Stimulated activated CD4-positive, alpha-beta T cell treated with anti-CD3 and anti-CD28 coated beads, TNF-alpha, amount 100 ng/mL, for 4 hours (primary cell): ENCODE measurements at regions not wholly inside any gene's neighbourhood (a gene's known extent, or its start where the extent isn't known, plus 50 kb on each side); places are given as distances from the start of the nearest gene placed in this dataset.

Source experiments
- DNase-seq, 3 experiments: peaks; one replicate each; pipeline ENCODE4 v3.0.0-alpha.2; 2020; ENCODE audit warnings: low read depth in 3 of 3

DNA sequence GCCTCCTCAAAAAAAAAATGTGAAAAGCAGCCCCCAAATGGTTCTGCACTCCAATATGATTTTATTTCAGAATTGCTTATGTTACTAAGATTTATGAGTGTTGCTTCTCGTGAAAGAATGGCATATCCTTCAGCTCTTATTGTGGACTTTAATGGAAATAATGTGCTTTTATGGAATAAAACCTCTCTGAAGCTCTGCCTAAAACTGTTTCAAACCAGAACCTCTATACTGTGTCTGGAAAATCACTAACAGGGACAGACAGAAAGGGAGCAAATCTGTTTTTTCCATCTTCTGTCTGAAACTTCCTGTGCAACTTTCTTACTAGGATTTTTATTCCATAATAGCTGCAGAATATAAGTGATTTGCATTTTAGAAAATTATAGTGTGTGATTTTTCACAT is 493.1 kb downstream of the ANKRD50 start:
- DNase-seq: no peak

DNA sequence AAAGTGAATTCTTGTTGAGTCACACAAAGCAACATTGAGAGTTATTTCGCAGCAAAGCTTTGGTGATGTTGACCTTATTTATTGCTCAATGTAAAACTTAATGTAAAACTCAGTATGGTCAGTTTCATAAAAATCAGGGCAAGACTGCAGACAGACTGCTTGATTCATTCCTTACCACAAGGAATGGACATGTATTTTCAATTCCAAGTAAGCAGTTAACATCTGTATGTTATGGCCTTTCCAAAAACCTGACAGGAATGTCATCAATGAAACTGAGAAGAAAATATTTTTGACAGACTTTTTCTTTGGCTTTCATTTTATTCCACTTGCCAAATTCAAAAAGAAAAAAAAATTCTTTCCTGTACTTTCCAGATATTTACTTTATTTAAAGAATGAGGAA is 488.3 kb downstream of the ANKRD50 start:
- DNase-seq: no peak

DNA sequence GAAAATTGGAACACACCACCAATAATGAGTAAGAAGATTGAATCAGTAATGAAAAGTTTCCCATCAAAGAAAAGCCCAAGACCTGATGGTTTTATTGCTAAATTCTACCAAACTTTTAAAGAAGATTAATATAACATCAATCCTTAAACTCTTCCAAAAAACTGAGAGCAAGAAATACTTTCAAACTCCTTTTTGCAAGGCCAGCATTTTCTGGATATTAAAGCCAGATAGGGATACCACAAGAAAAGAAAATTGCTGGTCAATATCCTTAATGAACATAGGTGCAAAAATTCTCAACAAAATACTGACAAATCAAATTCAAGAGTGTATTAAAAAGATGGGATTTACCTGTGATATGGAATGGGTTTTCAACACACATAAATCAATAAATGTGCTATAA is 484.6 kb downstream of the ANKRD50 start:
- no peak for DNase-seq

DNA sequence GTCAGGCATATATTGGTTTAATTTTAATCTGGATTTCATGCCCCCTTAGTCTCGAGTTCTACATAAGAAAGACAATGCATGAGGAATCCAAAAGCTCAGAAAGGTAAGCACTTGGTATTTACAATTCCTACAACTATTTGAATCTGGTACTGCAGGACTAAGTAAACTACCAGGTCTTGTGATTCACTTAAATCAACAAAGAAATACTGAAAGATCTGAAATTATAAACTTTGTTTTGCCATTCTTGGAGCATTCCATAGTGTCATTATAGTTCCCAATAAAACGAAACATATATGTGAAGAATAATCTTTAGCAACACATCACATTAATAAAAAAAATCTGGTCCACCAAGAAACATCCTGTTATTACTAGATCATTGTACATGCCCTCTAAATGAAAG is 482.3 kb downstream of the ANKRD50 start:
- DNase-seq: no peak

DNA sequence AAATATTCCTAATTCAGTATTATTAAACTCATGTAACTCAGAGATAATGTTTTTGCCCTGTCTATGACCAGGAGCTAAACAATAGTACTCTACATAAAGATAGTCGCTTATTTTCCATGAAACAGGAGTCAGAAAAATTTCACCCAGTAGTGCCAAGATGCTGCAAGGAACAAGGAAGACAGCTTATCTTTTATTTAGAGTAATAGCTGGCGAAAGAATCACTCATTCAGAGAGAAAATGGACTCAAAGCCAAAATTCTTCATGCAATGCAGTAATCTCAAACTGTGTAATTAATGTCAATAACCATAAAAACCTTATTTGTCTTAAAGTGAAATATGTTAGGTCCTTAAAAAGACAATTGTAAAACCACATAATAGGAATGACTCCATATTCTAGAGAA is 477.8 kb downstream of the ANKRD50 start:
- DNase-seq: no peak

DNA sequence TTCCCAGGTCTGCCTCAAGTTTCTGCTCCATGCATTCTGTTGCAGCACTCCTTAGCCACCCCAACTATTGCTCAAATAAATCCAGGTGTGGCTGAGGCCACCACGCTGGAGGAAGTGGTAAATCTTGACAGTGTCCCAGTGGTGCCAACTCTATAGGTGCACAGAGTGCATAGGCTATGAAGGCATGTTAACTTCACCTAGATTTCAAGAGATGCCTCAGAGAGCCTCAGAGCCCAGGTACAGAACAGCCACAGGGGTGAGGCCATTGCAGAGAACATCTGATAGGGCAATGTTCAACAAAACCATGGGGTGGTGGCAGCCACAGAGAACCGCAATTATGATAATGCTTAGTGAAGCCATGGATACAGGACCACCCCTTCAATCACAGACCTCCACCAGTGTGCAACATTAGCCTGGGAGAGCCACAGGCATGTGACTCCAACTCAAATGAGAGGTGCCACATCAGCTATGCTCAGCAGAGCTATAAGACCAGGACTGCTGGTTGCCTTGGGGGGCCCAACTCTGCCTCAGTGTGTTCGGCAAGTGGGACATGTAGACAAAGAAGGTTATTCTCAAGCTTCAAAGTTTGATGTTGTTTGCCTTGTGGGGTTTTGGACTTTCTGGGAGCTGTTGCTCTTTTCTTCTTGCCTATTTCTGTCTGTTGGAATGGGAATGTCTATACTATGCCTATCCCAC is 468.7 kb downstream of the ANKRD50 start:
- no peak for DNase-seq

DNA sequence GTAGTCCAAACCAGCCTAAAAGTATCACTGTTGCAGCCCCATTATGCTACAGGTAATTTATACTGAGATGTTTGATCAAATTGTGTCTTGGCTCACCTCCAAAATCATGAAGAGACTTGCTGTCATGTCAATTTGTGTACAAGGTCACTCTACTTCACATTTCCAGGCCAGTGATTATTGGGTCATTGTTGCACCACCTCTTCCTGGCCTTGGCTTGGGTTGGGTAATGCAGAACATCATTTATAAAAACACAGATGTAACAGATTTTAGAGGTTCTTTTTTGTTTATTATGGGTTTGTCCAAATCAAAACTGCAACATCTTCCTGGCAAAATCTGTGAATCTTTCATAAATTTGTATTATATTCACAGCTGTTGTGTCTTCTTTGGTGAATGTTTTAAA is 459.5 kb downstream of the ANKRD50 start:
- no peak for DNase-seq

DNA sequence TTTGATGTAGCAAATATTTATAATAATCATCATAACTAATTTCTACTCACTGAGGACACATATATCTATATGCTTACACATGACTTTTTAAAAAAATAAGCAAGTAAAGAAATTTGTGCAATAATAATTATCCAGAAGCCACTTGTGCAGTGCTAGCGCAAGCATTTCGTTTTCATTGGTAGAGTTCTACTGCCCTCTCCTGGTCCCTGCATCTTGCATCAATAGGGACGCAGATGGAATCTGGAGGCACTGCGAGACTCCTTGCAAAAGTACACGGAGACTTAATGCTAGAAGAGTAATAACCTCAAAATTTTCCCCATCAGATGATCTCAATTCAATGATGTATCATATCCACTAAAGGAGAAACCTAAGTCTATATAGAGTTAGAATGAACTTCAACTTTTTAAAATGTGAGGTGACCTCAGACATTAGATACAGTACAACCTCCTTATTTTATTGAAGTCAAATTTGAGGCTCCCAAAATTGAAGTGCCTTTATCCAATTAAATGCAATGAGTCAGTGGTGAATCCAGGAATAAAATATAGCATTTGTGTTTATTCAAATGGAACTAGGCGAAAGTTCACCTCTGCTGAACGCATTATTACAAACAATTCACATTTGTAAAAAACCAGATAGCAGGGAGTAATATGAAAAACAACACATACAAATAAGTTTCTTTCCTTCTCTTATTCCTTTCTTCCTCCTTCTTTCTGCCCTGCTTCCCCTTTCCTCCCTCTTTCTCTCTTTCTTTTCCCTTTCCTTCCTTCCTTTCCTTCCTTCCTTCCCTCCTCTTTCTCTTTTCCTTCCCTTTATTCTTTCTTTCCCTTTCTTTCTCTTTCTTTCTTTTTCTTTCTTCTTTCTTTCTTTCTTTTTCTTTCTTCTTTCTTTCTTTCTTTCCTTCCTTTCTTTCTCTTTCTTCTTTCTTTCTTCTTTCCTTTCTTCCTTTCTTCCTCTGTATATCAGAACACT is 450.0 kb downstream of the ANKRD50 start:
- DNase-seq: no peak

DNA sequence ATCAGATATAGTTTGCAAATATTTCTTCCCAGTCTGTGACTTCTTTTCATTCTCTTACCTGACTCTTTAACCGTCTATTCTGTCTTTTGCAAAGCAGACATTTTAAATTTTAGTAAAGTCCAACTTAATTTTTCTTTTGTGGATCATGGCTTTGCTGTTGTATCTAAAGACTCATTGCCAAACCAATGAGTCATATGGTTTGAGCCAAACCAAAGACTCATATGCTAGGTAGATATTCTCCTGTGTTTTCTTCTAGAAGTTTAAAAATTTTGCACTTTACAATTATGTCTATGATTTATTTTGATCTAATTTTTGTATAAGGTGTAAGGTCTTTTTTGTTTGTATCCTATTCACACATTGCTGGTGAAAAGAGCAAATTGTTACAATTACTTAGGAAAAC is 446.8 kb downstream of the ANKRD50 start:
- DNase-seq: no peak

DNA sequence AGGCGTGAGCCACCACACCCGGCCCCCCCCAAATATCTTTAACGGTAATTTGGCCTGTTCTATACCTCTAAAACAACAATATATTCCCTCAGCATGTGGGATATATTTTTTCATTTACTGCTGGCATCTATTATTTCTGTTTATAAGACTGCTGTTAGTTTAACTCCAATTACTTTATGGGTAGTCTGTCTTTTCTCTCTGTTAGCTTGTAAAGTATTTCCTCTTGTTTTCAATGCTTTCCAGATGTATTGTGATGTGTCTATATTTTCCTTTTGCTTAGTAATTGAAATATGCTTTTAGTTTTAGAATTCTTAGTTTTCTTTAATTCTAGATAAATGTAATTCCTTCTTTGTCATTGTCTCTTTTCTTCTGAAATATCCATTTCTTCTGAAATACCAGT is 445.8 kb downstream of the ANKRD50 start:
- no peak for DNase-seq

DNA sequence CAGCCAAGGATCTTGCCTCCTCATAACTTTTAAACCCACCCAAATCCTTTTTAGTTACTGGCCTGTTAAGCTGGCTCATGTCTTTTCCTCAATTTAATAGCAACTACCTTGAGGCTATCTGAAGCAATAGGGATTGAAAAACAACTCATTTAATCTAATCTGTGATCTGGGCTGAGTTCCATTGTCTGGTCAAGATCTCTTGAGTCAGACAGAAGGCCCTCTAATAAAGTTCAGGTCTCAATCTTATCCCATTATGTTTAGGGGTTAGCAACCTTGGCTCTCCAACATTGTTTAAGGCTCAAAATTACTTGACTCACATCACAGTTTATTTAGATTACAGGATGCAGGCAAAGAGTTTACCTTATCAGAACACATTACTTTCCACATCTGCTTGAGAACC is 436.1 kb downstream of the ANKRD50 start:
- DNase-seq: no peak

DNA sequence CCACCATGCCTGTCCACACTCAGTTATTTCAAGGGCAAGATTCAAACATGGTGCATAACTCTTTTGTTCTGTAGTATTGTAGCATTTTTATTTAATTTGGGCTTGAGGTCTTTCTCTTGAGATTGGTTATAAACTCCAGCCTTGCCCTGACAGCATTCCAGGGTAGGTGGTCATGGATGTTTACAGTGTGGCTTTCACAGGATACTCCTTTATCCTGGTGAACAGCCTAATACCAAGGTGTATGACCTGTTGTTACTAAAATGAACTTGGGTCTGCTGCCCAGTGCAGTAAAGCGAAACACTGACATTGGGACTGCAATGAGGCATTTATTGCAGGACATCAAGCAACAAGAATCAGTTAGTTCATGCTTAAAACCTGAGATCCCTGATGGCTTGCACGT is 434.8 kb downstream of the ANKRD50 start:
- no peak for DNase-seq

DNA sequence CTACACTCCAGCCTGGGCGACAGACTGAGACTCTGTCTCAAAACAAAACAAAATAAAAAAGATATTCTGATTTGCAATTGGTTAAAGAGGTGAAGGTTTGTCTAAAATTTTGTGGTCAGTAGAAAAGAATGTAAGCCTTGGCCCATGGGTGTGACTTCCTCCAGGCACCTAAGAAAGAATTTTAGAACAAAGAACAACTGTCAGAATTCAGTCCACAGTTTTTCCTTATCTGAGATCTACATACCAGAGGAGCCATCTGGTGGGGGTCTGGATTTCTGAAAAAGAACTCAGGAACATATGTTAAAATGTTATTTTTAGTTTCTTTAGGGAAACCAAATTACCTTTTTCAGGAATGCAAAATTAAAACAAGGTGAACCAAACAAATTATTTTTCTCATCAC is 434.1 kb downstream of the ANKRD50 start:
- DNase-seq: no peak

DNA sequence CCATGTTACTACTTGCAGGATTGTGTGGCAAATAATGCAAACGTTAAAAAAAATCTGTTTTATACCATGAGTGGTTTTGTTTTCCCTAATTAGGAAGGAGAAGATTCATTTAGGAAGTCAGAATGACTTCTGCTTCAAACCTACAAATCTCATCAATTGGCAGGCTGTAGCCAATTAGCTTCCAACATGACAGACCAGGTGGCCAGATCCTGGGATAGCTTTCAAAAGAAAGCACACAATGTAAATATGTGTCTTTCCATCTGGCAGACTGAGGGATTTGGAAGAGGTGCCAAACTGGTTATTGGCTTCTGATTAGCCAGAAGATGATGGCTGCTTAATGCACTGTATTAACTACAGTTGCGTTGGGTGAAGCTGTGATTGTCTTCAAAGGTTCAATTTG is 432.8 kb downstream of the ANKRD50 start:
- no peak for DNase-seq

DNA sequence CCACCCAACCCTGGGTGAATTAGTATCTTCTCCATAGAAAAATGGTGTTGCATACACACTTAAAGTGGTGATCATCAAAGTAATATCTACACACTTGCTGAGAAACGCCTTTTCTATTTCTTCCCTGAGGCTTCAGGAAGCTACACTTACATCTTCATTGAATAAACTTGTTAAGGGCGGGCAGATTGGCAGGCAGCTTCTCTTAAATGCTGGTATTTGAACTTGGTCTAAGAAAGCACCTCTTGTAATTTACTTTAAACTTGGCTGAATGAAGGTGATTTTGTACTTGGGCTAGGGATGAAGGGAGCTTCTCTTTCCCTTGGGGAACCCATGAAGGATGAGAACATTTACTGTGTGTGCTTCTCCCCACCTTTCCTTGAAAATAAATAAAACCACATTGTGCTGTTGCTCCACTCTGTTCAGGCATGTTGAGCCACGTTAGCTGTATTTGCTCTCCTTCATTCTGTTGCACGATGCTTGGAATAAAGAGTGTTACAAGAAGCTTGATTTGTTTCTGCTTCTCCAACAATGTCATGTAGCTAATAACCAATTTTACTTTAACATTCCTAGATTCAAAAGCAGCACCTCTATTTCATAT is 430.1 kb downstream of the ANKRD50 start:
- no peak for DNase-seq

DNA sequence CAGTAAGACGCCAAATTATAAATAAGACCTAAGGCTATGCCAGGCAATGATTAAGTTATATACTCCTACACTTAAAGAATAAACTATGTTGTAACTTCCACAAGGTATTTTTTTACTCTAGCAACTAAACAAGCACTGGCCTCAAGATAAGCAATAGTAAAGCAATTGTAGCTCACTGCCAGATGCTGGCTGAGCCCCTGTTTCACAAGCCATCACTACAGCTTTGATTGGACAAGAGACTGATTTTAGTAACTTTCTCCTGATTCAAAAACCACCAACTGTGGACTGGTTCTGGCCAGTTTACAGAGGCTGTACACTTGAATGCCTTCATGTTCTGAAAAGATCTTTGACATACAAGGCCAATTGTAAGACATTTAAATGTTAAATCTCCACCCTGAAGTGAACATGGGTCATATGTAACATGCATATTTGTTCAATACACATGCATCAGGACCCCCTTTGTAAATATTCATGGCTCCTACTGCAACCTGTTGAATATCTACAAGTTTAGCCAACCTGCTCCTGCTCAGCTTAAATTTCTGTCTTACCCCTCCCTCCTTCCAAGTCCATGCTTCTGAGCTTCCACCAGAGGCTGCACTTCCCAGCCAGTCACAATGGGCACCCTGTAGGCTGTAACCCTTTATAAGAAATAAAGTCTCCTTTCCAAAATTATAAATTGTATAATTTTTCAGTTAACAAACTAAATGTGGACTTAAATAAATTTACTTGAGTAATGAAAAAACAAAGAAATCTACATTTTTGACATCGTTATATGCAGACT is 423.6 kb downstream of the ANKRD50 start:
- no peak for DNase-seq

DNA sequence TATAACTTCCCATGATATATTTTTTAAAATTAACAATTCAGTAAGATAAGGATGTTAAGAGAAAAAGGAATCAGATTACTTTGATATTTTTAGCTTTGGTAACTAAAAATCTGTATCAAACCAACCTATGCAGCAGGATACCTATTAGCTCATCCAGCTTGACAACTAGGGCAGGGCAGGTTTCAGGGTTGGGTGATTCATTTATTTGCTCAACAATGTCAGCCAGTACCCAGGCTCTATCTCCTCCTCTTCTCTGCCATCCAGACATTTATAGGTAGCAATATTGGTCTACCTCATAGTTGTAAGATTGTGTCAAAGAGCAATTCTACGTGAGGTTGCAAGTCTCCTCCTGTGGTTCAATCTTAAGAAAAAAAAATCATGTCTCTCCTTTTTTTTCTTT is 421.9 kb downstream of the ANKRD50 start:
- no peak for DNase-seq

DNA sequence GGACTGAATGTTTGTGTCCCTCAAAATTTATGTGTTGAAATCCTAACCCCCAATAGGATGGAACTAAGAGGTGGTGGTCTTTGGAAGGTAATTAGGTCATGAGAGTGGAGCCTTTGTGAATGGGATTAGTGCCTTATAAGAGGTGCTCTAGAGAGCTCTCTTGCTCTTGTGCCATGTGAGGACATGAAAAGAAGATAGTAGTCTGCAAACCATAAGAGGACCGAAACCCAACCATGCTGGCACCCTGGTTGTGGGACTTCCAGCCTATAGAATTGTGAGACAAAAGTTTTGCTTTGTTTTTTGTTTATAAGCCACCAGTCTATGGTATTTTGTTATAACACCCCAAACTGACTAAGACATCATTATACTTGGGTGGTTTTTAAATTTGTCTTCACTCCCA is 417.1 kb downstream of the ANKRD50 start:
- DNase-seq: no peak

DNA sequence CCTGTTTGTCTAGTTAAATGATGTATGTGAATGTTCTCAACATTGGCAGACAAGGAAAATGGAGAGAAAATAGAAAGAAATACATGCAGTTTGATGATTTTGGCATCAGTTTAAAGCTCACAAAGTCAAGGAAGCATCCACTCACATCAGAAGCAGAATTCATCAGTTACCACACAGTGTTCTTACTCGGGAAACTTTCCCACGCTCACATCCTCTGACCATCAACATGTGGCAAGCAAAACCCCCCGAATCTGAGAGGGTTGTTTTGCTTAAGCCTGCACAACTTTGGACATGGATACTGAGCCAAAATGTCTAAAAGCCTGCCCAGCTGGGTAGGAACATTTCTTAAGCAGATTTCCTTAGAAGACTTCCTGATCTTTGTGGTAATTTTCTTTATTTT is 407.6 kb downstream of the ANKRD50 start:
- no peak for DNase-seq

DNA sequence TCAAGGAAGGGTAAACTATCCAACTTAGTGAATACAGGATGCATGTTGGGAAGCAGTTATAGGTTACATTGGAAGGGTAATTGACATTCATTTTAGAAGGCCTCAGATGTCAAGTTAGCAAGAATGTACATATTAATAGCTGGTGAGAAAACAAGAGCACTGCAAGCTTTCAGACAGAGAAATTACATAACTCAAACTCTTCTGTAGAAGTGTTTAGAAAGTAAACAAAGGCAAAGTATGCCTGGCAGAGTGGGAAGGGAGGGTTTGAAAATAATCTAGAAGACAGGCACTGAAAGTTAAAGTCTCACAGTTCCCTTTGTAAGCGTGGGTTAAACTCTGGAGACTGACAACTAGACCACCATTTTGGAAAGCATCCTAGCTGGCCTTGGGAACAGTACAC is 406.2 kb downstream of the ANKRD50 start:
- no peak for DNase-seq

DNA sequence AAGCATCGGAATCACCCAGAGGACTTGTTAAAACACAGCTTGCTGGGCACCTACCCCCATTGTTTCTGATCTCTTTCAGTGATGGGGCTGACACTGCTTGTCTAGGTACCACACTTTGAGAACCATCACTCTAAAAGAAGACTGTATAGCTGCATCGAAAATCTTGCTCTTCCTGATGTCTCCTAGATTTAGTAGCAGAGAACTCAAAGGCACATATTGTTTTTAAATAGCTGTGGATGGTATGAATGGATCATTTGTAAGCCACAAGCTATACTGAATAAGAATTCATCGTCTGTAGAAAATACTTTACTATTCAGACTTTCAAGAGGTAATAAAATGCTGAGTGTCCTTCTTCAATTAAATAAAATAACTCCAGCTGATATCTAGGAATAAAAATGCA is 405.4 kb downstream of the ANKRD50 start:
- no peak for DNase-seq

DNA sequence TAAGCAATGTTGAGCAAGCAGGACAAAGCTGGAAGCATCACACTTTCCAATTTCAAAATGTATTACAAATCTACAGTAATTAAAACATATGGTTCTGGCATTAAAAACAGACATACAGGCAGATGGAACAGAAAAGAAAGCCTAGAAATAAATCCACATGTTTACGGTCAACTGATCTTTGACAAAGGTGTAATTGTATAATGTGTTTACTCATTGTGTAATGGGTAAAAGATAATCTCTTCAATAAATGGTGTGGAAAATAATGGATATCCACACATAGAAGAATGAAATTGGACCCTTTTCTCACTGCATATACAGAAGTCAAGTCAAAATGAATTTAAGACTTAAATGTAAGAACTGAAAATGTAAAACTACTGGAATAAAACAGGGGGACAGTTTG is 394.2 kb downstream of the ANKRD50 start:
- DNase-seq: no peak
